NCI-H2227 treated with DMSO at 0.1 percent for 48 hours (cell line): ENCODE measurements at regions not wholly inside any gene's neighbourhood (a gene's known extent, or its start where the extent isn't known, plus 50 kb on each side); places are given as distances from the start of the nearest gene placed in this dataset.

Experiments
- DNase-seq: peaks from one replicate; lab custom pipeline; 2025; lab: John Stamatoyannopoulos, UW

DNA sequence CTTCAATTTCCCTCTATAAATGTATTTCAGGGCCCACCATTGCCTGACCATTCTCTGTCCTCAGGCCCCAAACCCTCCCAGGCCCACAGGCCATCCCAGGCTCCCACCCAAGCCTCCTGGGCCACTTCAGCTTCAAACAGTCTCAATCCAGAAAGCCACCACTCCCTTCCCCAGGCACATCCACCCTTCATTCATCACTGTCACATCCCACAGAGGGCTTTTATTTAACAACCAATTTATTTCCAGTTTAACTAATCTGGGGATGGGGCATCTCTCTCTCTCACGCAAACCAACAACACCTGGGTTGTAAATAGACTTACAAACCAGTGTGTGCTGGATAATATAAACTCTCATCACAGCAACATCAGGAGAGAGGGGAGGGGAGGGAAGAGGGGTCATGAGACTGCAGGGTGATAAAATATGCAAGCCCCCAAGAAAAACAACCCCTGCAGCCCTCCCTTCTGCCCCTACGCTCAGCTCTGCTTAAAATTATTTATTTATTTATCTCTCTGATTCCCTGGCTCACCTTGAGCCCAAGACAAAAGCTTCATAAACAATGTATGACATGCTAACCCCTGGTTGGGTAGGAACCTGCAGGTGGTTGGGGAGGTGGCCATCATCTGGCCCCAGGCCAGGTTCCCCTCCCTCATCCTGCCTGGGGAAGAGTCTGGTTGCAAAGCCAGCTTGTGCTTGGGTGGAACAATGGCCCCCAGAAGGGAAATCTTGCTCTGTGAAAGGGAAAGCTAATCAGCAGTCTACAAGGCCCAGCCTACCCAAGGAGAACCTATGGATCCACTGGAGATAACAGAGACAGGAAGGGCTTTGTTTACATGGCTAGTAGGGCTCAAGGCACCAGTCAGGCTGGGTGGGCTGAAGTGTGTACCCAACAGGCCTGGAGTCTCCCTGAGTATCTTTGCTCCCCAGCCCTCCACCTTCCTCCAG is 359.2 kb downstream of the BUD13 start:
- DNase-seq = no peak

DNA sequence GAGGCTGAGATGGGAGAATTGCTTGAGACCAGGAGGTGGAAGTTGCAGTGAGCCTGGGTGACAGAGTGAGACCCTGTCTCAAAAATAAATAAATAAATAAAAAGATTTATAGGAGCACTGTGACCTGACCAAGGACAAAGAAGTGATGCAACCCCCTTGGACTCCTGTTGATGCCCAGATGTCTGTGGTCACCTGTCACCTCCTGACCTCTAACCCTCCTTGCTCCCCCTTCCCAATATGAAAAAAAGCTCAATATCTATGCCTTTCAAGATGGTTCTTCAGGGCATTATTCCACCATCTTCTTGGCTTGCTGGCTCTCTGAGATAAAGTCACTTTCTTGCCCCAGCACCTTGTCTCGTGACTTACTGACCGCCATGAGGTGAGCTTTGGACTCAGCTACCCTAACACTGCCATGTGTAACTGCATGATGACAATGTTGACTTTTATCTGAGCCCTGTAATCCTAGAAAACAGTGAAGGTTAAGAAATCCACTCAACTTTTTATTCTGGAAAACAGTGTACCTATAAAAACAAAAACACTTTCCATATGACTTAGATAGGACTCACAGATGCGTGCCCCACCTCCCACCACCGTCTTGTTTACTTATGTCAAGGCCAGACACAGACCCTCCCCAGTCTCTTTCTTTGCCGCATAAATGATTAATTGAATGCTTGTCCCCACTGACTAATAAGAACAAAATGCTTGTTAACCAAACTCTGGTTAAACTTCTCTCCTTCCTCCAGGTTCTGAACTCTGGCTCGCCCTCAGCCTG is 360.5 kb downstream of the BUD13 start:
- DNase-seq = no peak

DNA sequence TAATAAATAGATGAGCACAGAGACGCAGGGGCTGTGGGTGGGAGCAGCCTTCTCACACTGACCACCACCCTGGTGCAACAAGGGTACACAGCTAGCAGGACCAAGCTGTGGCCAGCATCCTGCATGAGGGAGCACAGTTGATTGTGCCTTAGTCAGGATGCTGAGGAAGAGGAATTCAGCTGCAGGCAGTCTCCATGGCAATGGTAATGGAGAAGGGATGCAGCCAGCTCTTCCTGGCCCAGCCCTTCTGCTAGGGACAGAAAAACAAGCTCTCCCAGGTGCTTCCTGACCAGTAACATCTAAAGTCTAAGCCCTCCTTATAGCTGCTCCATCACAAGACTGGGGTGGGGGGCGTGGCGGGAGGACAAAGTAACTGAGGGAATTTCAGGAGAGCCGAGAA is 363.5 kb downstream of the BUD13 start:
- DNase-seq = no peak

DNA sequence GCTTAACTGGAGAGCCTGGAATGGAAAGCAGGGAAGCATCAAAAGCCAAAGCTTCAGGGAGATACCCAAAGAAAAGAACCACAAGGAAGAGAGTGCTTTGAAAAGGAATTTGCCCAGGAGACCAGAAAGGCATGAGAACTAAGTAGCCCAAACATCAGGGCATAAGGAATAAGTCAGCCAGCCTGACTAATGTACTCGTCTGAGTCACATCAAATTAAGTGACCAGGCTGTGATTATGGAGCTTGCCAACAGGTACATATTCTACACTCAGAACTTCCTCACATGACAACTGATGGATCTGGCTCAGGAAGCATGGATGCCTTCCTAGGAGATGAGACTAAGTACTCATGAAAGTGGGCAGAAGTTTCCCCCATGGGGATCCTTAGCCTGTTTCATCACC is 366.7 kb downstream of the BUD13 start:
- no peak for DNase-seq

DNA sequence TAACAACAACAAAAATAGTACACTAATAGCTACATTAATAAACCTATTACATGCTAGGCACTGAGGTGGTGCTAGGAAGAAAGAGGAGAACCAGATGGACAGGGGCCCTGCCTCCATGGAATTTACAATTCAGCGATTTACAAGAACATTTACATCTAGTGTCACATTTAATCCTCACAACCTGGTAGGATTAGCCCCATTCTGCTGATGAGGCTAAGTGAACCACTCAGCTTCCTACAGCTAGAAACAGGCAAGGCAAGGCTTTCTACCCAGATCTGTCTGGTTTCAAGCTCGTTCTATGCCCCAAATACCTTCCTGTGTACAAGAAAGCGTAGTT is 368.4 kb downstream of the BUD13 start:
- DNase-seq = no peak

DNA sequence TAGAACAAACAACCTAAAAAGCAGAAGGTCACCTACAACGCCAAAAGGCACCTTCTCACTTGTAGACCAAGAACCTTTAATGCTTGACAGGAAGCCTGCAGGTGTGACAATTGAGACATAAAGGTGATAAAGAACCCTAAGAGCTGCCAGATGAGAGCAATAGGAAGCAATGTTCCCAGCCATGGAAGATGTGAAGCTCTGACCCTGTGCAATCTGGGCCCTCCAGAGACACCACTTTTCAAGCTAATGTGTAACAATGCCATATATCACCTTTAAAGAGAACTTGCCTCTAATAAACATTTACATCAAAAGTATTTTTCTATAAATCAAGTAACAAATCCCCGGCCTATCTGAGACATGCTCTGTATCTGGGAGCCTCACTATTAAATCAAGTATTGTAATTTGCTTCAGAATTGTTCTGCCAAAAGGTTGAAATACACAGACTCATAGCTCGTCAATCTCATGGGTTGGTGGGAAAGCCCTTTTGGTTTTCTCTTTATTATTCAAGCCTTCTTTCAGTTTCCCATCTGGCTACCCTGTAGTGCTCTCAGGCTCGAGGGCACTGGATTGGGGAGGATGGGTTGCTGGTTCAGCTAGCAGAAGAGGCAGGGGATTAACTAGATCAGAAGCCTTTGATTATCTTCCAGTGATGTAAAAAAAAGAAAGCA is 368.9 kb downstream of the BUD13 start:
- no peak for DNase-seq

DNA sequence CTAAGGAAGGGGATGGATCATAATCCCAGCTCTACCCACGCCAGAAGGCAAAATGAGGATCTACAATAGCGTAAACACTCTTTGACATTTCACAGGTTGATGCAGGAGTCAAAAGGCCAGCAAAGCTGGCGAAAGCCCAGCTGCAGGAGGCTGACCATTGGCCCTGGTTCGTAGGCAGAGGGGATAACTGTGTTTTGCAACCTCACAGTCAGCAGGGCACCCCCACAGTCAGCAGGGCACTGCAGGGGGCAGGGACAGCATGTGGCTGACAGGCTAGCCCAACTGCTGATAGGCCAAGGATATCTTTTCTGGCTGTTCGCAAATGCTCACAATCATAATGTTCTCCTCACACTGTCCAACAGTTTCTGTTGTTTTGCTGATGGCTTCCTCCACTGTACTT is 372.7 kb downstream of the BUD13 start:
- DNase-seq = no peak

DNA sequence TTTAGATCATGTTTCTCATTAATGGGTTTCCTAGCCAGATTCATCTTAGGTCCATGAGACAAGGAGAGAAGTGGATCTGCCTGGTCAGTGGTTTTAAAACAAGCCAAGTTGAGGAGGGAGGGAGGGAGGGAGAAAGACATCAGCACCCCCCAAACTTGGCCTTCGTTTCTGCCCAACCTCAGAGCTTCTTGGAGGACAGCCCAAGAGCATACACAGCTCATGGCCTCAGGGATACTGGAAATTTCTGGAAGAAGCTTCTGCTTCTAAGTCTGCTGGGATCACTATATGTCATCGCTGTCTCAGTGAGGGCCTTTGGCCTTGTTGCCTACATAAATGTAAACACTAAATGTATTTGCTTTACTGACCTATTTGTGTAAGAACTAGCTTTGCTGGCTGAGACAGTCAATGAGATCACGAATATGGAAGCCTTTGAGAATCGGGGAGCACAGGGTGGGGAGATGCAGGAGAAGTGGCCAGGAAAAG is 375.1 kb downstream of the BUD13 start:
- DNase-seq = no peak

DNA sequence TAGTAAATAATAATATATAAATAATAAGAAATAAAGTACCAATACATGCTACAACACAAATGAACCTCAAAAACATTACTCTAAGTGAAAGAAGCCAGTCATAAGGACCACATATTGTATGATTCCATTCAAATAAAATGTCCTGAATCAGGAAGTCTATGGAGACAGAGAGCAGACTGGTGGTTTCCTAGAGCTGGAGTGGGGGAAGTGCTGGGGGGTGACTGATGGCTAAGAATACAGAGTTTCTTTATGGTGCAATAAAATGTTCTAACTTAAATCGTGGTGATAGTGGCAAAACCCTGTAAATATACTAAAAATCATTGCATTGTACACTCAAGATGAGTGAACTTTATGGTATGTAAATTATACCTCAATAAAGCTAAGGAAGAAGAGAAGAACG is 376.5 kb downstream of the BUD13 start:
- no peak for DNase-seq

DNA sequence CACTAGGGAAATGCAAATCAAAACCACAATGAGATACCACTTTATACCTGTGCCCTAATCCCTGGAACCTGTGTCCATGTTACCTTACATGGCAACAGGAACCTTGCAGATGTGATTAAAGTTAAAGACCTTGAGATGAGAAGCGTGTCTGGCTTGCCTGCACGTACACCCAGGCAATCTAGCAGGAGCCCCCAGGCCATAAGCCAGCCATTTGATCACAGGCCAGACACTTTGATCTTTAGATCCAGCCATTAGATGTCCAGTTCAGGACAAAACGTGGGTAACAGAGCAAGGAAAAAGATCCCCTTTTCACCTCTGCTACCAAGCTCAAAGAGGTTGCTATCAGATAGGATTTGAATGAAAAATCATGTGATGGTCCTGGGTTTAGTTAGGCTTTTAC is 378.8 kb downstream of the BUD13 start:
- no peak for DNase-seq

DNA sequence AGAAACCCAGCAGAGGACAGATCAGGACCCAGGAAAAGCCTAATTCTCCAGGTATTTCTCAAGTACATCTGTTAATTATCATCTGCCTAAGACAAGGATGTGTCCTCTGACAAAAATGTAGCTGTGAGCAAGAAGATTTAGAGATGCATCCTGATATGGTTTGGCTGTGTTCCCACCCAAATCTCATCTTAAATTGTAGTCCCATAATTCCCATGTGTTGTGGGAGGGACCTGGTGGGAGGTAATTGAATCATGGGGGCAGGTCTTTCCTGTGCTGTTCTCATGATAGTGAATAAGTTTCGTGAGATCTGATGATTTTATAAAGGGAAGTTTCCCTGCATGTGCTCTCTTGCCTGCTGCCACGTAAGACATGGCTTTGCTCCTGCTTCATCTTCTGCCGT is 381.8 kb downstream of the BUD13 start:
- DNase-seq = no peak

DNA sequence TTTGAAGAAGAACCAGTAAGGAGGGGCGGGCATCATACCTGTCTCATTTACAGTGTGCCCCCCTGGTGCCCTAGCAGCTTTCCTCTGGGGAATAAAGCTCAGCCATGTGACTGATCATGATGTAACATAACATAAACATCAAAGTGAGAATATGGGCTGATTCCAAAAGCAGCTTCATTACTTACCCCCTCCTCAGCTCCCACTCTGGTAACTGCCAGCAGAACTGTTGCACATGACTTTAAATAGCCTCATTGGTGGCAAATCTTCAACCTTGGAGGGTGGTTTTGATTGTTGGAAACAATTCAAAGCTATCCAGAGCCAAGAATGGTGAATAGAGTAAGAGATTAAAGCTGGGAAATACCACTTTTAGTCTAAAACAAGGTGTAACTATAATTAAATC is 384.6 kb downstream of the BUD13 start:
- DNase-seq = peak; percentile 44

DNA sequence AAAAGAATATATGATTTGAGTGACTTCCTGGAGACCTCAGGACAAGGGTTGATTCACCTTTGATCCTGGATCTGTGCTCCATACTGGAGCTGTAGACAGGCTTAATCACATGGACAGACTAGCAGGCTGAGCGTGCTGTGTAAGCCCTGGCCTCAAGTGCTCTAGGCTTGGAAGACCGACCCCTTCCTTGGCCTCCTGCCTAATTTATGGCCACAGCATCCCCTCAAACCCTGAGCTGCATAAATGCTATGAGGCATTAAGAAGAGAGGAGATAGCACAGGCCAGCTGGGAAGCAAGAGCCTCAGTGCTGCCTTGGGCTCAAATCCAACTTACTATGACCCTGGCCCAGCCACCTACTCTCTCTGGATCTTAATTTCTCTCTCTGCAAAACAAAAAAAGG is 385.1 kb downstream of the BUD13 start:
- no peak for DNase-seq

DNA sequence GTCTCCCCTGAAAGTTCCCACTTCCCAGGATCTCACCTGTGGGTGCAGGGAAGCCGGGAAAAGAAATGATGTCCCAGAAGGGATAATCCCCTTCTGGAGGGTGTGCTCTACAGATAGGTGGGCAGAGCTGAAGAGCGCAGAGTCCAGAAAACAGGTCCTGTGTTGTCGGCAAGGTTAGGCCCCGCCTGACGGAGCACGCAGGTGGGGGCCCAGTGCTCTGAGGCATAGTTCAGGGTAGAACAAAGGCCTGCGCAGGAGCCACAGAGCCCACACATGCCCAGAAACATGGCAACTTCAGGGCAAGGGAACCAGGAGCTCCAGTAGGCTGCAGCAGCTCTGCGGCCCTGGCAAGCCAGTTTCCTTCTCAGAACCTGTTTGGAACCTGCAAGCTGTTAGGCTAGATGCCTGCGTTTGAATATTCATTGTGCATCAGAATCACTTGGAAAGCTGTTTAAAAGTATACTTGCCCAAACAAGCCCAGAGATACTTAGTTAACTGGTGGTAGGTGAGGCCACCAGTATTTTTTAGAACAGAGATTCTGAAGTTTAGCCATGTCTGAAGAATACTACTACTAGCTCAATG is 386.6 kb downstream of the BUD13 start:
- no peak for DNase-seq

DNA sequence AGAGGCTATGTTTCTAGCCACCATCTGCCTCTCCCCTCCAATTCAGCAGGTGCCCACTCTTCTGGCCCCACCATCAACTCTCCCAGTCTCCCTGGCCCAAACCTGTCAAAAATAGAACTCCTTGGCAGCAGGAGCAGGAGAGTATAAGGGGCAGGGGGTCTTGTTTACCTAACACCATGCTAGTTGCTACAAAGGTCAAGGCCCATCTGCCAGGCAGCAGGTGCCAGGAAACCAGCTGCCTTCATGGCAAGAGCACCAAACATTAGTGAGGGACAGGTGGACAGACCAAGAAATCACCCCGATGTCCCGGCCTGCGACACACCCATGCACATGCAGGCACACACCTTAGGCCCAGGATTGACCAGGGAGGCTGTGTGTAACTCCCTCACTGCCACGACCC is 387.9 kb downstream of the BUD13 start:
- no peak for DNase-seq

DNA sequence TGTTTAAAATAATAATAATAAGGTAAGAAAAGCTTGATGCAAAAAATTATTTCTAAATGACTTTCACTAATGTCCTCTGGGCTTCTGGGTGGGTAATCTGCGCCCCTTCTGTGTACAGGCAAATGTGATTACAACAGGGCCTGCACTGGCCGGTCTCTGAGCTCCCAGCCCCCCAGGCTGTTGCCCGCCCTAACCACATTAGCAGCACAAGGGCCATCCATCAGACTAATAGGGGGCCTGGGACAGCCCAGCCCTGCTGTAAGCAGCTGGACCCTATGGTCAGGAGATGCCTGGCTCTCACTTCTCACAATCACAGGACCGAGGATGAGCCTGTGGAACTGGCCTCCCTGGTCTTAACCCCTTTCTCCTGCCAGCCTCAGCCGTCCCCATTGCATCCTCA is 388.4 kb downstream of the BUD13 start:
- peak; percentile 10 for DNase-seq

DNA sequence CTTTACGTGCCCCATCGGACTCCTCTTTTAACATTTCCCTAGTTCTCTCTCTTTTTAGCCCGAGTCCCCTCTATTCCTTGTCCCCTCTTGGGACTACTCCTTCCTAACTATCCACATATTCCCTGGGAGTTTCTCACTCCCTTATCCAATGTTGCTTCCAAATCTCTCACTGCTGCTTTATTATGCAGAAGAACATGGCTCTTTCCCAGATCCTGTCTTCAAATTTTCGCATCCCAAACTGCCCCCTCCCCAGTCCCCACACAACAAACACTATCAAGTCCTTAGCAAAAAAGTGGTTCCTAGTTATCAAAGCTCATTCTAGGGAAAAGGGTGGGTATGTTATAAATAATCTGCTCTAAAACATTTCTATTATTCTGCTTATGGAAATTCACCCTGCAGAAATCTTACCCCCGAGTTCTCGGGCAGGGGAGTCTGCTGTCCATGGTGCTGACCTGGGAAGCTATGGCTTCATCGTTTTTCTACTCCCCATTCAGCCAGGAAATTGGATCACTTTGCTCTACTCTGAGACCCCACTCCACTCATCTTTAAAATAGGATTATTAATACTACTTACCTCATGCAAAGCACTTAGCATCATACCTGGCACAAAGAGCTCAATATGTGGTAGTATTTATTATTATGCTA is 393.5 kb downstream of the BUD13 start:
- no peak for DNase-seq

DNA sequence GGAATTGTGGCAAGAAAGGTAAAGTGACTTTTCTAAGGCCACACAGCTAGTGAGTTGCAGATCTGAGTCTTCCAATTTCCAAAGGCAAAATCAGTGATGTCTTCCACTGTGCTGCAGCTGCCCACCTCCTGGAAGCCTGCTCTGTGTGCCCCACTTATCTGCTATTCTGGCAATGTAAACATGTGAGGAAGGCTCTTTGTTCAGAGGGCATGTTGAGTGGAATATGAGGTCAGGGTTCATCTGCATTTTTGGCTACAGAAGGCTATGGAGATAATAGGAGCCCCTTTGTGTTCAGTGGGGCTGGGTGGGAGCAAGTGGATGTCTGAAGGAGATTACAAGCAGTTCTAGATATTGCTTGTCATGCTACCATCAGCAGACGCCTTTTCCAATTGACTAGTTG is 396.2 kb downstream of the BUD13 start:
- peak; percentile 84 for DNase-seq

DNA sequence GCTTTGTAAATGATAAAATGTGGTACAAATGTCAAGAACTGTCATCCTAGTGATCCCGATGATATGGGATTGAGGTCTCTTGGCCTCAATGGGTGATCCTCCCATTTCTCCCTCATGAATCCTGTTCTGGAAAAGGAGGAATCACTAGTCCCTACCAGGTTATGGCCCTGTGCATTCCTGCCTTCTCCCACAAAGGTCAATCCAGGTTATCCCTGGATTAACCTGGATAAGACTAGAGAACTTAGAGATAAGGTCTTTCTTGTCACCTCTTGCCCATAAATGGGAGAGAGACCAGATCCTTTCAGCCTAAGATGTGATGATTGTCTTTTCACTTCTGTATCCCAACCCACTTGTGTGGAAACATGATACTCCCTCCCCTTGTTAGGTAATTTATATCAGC is 396.7 kb downstream of the BUD13 start:
- no peak for DNase-seq

DNA sequence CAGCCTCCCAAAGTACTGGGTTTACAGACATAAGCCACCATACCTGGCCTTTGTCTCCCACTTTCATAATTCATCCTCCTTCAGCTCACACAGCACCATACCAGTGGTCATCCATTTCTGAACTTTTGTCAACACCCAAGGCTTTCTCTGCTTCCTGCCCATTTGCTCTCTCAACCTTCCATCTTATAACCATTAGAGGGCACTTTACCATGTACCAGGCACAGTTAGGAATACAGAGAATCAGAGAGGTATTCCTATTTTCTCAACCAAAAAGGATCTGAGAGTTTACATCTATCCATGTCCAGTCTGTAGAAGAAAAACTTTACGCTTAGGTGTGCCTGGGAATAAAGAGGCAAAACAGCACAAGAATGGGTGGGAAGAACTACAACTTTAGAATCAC is 397.6 kb downstream of the BUD13 start:
- DNase-seq = no peak

DNA sequence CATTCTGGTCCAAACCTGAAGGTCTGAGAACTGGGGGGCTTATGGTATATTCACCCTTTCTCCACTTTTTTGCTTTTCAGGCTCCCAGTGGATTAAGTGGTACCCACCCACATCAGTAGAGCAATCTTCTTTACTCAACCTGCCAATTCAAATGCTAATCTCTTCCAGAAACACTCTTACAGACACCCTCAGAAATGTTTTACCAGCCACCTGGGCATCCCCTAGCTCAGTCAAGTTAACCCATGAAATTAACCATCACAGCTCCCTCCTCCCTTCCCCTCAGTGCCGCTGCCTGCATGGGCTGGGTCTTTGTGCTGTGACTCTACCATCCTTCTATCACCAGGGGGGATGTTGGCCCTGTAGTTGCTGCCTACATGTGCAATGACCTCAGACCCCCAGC is 398.7 kb downstream of the BUD13 start:
- no peak for DNase-seq
